Activated CD4-positive, alpha-beta T cell treated with anti-CD3 and anti-CD28 coated beads for 36 hours (primary cell): ENCODE measurements at regions not wholly inside any gene's neighbourhood (a gene's known extent, or its start where the extent isn't known, plus 50 kb on each side); places are given as distances from the start of the nearest gene placed in this dataset.

Experiments
- ATAC-seq: fragments of 200-7000 bp; cut with Tn5 transposase; one replicate; pipeline ENCODE4 v1.10.0; 2021; ENCODE audit warnings: mild to moderate bottlenecking, moderate library complexity
- CTCF ChIA-PET: fragments of 350-600 bp; sonication (Branson Sonifier 250); formaldehyde crosslinking; loops from one replicate; lab custom pipeline; 2021; ENCODE audit warnings: antibody characterized with exemption; lab: Charles Lee
- POLR2A ChIA-PET: fragments of 350-600 bp; sonication (Branson Sonifier 250); formaldehyde crosslinking; loops from one replicate; lab custom pipeline; 2021; ENCODE audit warnings: antibody characterized with exemption, inconsistent platforms; lab: Charles Lee
- DNase-seq: peaks from one replicate; pipeline ENCODE4 v3.0.0-alpha.2; 2020
- H3K27ac Mint-ChIP-seq: one replicate; pipeline ENCODE4 v1.8.0; 2021; ENCODE audit warnings: mixed read lengths
- H3K27me3 Mint-ChIP-seq: one replicate; pipeline ENCODE4 v1.8.0; 2021; ENCODE audit warnings: mixed read lengths
- H3K36me3 Mint-ChIP-seq: one replicate; pipeline ENCODE4 v1.8.0; 2021; ENCODE audit warnings: low read depth, mixed read lengths
- H3K4me1 Mint-ChIP-seq: one replicate; pipeline ENCODE4 v1.8.0; 2021; ENCODE audit warnings: mixed read lengths
- H3K4me3 Mint-ChIP-seq: one replicate; pipeline ENCODE4 v1.8.0; 2021; ENCODE audit warnings: mild to moderate bottlenecking, moderate library complexity, mixed read lengths
- H3K9me3 Mint-ChIP-seq: one replicate; pipeline ENCODE4 v1.8.0; 2021; ENCODE audit warnings: low read depth, mixed read lengths
- intact Hi-C, 2 experiments: fragments of 100-400 bp; cut with DNase I in 1 of 2; cut with micrococcal nuclease in 1 of 2; formaldehyde crosslinking; loops; one replicate each; pipeline versions ENCODE4 v1.14.2 to v1.15.1; 2022 to 2024; cut with DNase I, micrococcal nuclease

DNA sequence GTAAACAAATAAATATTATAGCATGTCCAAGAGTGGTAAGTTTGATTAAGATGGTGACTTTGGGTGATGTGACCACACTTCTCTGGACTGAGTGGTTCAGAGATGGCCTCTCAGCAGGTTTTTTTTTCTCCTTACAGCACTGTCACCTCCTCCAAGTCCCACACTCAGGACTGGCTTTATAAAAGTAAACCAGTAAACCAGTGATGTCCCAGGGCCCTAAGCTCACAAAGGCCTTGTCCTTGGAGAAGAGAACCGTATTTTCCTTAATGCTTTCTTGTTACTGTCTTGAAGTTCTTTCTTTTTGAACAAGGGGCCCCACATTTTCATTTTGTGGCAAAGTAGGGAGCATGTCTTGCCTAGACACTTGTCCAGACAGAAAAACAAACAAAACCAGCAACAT lies 274.0 kb downstream of the MYCN start:
- POLR2A ChIA-PET = no interaction called here
- Mint-ChIP-seq H3K36me3 (no peaks in the 10 kb centered on the region), H3K4me1 (no peaks in the 10 kb centered on the region), H3K27ac (no peak overlapping the region), H3K4me3 (no peak overlapping the region), H3K9me3 (no peaks in the 10 kb centered on the region), H3K27me3 (no peaks in the 10 kb centered on the region)
- DNase-seq (no peak), ATAC-seq (no peak)
- intact Hi-C loops = no loop called here
- CTCF ChIA-PET = no interaction called here

DNA sequence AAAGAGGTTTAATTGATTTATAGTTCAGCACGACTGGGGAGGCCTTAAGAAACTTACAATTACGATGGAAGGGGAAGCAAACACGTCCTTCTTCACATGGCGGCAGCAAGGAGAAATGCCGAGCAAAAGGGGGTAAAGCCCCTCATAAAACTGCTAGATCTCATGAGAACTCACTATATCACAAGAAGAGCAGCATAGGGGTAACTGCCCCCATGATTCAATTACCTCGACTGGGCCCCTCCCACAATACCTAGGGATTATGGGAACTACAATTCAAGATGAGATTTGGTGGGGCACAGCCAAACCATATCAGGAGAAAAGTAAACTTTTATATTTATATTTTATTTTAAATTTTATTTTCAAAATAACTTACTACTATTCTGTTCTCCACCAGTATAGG lies 272.0 kb downstream of the MYCN start:
- Mint-ChIP-seq H3K4me1 (no peaks in the 10 kb centered on the region), H3K9me3 (no peaks in the 10 kb centered on the region), H3K27me3 (peaks cover 2% of the 10 kb centered on the region), H3K27ac (no peak overlapping the region), H3K36me3 (no peaks in the 10 kb centered on the region), H3K4me3 (no peak overlapping the region)
- ChIA-PET POLR2A (no interaction called here), CTCF (no interaction called here)
- ATAC-seq (no peak), DNase-seq (no peak)
- intact Hi-C loops = no loop called here

DNA sequence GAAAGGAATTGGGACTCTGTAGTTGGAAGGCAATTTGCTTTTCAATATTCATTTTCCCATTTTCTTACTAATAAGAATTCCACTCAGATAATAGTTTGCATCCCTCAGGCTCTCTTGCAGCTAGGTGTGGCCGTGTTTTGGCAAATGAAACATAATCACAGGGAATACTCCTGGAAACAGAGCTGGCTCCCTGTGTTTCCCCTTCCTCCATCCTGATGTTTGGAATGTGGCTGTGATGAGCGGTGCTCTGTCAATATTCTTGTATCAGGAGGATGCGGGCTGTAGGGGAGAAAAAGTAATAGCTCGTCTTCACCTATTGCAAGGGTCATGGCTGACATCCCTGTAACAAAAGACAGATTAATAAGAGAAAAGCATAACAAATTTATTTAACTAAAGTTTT lies 271.0 kb downstream of the MYCN start:
- intact Hi-C loops = no loop called here
- Mint-ChIP-seq H3K36me3 (no peaks in the 10 kb centered on the region), H3K27me3 (peaks cover 5% of the 10 kb centered on the region), H3K4me3 (no peak overlapping the region), H3K27ac (no peak overlapping the region), H3K9me3 (no peaks in the 10 kb centered on the region), H3K4me1 (no peaks in the 10 kb centered on the region)
- DNase-seq (no peak), ATAC-seq (no peak)
- CTCF ChIA-PET = no interaction called here
- POLR2A ChIA-PET = no interaction called here

DNA sequence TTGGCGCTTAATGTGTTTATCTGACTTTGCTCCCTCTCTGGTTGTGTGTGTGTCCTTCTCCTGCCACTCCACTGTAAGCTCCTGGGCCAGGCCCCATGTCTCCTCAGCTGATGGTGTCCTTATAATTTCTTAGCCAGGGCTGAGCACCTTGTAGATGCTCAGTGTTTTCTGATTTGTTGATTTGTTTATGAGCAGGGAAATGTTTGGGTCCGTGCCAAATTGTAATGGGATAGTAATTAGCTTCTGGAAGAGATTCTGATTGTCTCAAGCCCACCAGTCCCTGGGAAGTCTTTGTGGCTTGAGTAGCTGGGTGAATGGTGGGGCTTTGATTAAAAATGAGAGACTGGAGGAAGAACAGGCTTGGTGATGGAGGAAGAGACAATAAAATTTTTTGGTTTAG lies 270.5 kb downstream of the MYCN start:
- H3K27ac Mint-ChIP-seq = no peak overlapping the region
- CTCF ChIA-PET = no interaction called here
- no peaks in the 10 kb centered on the region for H3K4me1 Mint-ChIP-seq
- DNase-seq (no peak), ATAC-seq (no peak)
- H3K36me3 Mint-ChIP-seq = no peaks in the 10 kb centered on the region
- POLR2A ChIA-PET = no interaction called here
- H3K27me3 Mint-ChIP-seq = peaks cover 5% of the 10 kb centered on the region
- no peaks in the 10 kb centered on the region for H3K9me3 Mint-ChIP-seq
- intact Hi-C loops = no loop called here
- H3K4me3 Mint-ChIP-seq = no peak overlapping the region

DNA sequence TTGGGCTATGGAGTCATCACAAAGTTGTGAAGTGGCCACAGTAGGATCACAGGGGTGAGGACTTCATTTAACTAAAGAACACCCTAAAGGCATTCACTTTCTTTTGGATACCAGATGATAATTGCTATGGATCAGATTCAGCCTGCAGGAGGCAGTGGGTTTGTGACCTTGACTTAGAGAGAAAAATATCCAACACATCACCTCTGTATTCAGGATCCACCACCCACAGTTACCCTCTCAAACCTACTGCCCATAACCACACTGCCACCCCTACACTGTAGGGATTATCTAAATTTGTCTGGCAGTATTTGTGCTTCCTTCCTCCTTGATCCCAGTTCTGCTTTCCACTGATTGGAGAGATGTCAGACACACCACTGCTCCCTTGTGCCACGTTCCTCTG lies 269.4 kb downstream of the MYCN start:
- no peak for DNase-seq
- Mint-ChIP-seq H3K4me1 (no peaks in the 10 kb centered on the region), H3K36me3 (no peaks in the 10 kb centered on the region), H3K27ac (no peak overlapping the region), H3K27me3 (peaks cover 5% of the 10 kb centered on the region), H3K4me3 (no peak overlapping the region), H3K9me3 (no peaks in the 10 kb centered on the region)
- intact Hi-C loops = no loop called here
- ChIA-PET POLR2A (no interaction called here), CTCF (no interaction called here)
- ATAC-seq = no peak

DNA sequence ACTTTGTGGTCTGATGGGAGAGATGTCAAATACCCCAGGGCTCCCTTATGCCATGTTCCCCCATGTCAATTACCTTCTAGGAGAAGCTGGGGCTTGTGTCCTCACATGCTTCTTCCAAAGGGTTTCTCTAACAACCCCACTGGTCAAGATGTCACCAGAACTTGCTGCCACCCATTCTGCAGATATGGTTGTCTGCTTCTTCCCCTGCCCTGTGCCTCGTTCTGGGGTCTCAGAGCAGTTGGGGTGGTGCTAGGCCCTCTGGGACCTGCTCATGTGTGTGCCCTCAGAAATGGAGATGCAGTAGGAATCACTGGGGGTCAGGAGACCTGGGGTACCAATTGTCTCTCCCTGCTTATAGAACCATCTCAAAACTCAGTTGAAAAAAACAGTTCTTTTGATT lies 268.6 kb downstream of the MYCN start:
- intact Hi-C loops = no loop called here
- ChIA-PET POLR2A (no interaction called here), CTCF (interaction anchor here (0.7 kb wide), 1 partner anchor 258 kb away, joined by 3 read pairs; no protein-coding TSS in a partner anchor)
- Mint-ChIP-seq H3K9me3 (no peaks in the 10 kb centered on the region), H3K27me3 (peaks cover 5% of the 10 kb centered on the region), H3K27ac (no peak overlapping the region), H3K4me1 (no peaks in the 10 kb centered on the region), H3K36me3 (no peaks in the 10 kb centered on the region), H3K4me3 (no peak overlapping the region)
- ATAC-seq (no peak), DNase-seq (no peak)

DNA sequence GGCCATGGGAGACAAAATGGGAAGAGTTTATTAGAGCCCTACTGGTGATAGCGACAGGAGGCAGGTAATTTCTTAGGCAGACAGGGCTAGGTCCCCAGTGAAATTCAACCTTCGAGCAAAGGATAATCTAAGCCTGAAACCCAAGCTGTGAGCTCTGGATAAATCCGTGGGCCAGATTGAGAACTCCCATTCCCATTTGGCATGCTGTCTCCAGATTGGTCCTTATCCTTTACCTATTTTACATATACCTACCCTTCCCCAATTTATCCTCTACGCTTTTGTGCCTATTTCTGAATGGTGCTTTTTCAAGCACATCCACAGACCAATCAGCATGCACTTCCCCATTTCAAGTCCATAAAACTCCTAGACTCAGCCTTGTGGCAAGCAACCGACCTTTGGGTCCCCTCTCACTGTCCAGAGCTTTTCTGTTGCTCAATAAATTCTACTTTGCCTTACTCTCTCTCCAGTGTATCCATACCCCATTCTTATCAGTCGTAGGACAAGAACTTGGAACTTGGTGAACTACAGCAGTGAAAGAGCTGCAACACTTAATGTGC lies 268.0 kb downstream of the MYCN start:
- Mint-ChIP-seq H3K4me3 (no peak overlapping the region), H3K4me1 (no peaks in the 10 kb centered on the region), H3K27me3 (peaks cover 5% of the 10 kb centered on the region), H3K27ac (no peak overlapping the region), H3K9me3 (no peaks in the 10 kb centered on the region), H3K36me3 (no peaks in the 10 kb centered on the region)
- intact Hi-C loops = no loop called here
- ATAC-seq (no peak), DNase-seq (no peak)
- ChIA-PET POLR2A (no interaction called here), CTCF (interaction anchor here (0.7 kb wide), 1 partner anchor 258 kb away, joined by 3 read pairs; no protein-coding TSS in a partner anchor)

DNA sequence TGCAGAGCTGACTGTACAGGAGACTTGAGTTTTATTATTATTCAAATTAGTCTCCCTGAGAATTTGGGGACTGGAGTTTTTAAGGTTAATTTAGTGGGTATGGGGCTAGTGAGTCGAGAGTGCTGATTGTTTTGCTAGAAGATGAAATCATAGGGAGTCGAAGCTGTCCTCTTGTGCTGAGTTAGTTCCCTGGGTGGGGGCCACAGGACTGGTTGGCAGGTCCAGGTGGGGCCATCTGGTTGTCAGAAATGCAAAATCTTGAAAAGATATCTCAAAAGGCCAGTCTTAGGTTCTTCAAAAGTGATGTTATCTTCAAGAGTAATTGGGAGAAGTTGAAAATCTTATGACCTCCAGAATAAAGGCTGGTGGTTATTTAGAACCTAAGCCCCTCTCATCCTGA lies 267.3 kb downstream of the MYCN start:
- ATAC-seq (no peak), DNase-seq (no peak)
- H3K4me3 Mint-ChIP-seq = no peak overlapping the region
- H3K9me3 Mint-ChIP-seq = no peaks in the 10 kb centered on the region
- ChIA-PET CTCF (no interaction called here), POLR2A (no interaction called here)
- no peaks in the 10 kb centered on the region for H3K36me3 Mint-ChIP-seq
- peaks cover 5% of the 10 kb centered on the region for H3K27me3 Mint-ChIP-seq
- intact Hi-C loops = no loop called here
- H3K27ac Mint-ChIP-seq = no peak overlapping the region
- H3K4me1 Mint-ChIP-seq = no peaks in the 10 kb centered on the region

DNA sequence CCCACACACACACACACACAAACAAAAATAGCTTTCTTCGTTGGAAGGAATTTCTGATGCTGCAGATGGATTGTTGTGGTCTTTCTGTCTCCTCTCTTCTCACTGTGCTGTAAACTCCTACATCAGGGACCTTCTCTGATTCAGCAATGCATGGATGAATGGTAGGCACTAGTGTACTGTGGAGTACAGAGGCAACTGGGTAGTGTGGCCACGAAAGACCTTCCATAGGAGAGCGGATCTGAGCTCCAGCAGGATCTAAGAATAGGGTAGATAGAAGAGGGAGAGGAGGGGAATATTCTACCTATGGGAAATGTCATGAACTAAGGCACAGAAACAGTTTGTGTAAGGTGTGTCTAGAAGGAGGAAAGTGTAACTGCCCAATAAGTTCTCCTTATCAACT lies 266.8 kb downstream of the MYCN start:
- CTCF ChIA-PET = no interaction called here
- no peaks in the 10 kb centered on the region for H3K36me3 Mint-ChIP-seq

DNA sequence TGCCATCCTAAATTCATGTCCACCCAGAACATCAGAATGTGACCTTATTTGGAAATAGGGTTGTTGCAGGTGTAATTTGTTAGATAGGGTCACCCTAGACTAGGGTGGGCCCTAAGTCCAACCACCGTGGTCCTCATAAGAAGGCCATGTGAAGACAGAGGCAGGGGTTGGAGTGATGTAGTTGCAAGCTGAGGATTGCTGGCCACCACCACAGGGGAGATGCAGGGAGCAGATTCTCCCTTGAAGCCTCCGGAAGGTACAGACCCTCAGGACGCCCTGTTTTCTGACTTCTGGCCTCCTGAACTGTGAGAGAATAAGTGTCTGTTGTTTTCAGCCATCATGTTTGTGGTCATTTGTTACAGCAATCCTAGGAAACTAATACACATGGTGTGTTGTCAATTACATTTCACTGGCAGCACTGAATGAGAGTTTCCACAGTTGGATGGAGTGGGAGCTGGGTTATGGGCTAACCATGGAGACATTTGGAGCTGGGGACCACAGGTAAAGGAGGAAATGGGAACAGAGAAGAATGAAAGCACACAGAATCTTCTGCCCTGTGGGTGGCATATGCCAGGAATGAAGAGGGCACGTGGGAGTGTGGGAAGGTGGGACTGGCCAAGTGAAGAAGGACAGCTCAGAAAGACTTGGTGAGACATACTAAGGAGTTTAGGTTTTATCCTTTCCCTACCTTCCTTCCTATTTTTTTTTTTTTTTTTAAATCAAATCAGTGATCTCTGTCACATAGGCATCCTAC lies 266.0 kb downstream of the MYCN start:
- Mint-ChIP-seq H3K4me3 (no peak overlapping the region), H3K36me3 (no peaks in the 10 kb centered on the region), H3K4me1 (no peaks in the 10 kb centered on the region), H3K27me3 (peaks cover 5% of the 10 kb centered on the region), H3K27ac (no peak overlapping the region), H3K9me3 (no peaks in the 10 kb centered on the region)
- ChIA-PET POLR2A (no interaction called here), CTCF (interaction anchor here (0.6 kb wide), 1 partner anchor 536 kb away, joined by 4 read pairs; no protein-coding TSS in a partner anchor)
- intact Hi-C loops = no loop called here
- DNase-seq (no peak), ATAC-seq (no peak)

More for the DNA sequence above, 266.8 kb downstream of the MYCN start:
- H3K4me3 Mint-ChIP-seq = no peak overlapping the region
- DNase-seq (no peak), ATAC-seq (no peak)
- POLR2A ChIA-PET = no interaction called here
- intact Hi-C loops = no loop called here
- H3K27ac Mint-ChIP-seq = no peak overlapping the region
- peaks cover 5% of the 10 kb centered on the region for H3K27me3 Mint-ChIP-seq
- H3K4me1 Mint-ChIP-seq = no peaks in the 10 kb centered on the region
- no peaks in the 10 kb centered on the region for H3K9me3 Mint-ChIP-seq

DNA sequence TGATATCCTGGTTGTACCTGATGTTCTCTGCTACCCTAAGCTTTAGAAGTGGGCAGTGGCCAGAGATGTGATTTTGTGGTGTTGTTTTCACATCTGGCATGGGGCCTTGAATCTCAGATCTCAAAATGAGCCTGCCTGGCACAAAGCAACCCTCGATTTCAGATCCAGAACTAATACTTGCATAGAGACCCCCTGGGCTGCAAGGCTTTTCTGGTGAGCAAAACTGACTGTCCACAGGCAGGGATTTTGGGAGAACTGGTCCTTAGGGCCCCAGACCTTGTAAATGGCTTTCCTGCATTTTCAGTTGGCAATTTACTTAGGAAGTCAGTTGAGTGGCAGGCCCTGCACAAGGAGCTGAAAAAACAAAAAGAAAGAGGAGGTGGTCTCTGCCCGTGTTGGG lies 265.3 kb downstream of the MYCN start:
- intact Hi-C loops = no loop called here
- H3K36me3 Mint-ChIP-seq = no peaks in the 10 kb centered on the region
- H3K4me3 Mint-ChIP-seq = no peak overlapping the region
- no peak overlapping the region for H3K27ac Mint-ChIP-seq
- CTCF ChIA-PET = interaction anchor here (1.0 kb wide), 1 partner anchor 11 kb away, joined by 3 read pairs; no protein-coding TSS in a partner anchor
- peaks cover 5% of the 10 kb centered on the region for H3K27me3 Mint-ChIP-seq
- ATAC-seq (no peak), DNase-seq (no peak)
- H3K4me1 Mint-ChIP-seq = no peaks in the 10 kb centered on the region
- POLR2A ChIA-PET = no interaction called here
- H3K9me3 Mint-ChIP-seq = no peaks in the 10 kb centered on the region

DNA sequence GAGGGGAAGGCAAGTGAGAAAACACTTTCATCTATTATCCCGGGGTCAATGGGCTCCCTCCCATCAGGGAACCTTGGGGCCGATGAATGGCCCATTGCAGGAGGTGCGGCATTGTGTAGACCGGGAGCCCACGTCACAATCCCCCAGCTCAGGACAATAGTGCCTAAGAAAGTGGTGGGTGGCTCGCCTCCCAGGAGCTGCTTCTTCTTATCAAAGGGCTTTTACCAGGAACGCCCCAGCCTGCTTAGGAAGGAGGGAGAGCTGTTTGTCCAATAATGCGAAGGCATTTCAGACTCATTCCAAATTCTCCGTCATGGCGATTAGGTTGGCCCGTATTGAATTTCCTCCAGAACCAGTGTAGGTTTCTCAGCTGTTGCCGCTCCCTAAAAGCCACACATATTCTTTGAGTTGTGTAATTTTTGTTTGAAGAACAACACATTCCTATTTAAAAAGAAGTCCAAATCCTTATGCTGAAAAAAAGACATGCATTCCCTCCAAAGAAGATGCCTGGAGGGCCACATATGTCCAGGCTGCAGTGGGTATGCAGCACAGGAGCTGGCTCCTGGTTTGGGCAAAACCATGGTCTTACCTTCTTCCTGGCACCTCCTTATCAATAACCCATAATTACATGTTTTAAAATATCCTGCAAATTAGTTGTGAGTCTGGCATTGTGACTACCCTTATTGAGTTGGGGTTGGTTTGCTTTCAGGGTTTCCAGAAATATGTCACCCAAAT lies 264.7 kb downstream of the MYCN start:
- Mint-ChIP-seq H3K27me3 (peaks cover 5% of the 10 kb centered on the region), H3K27ac (no peak overlapping the region), H3K36me3 (no peaks in the 10 kb centered on the region), H3K4me3 (no peak overlapping the region), H3K9me3 (no peaks in the 10 kb centered on the region), H3K4me1 (no peaks in the 10 kb centered on the region)
- intact Hi-C loops = no loop called here
- ATAC-seq (no peak), DNase-seq (no peak)
- ChIA-PET POLR2A (no interaction called here), CTCF (interaction anchor here (1.0 kb wide), 1 partner anchor 11 kb away, joined by 3 read pairs; no protein-coding TSS in a partner anchor)
